ENCODE measurements at regions not wholly inside any gene's neighbourhood (a gene's known extent, or its start where the extent isn't known, plus 50 kb on each side); places are given as distances from the start of the nearest gene placed in this dataset.

DNA sequence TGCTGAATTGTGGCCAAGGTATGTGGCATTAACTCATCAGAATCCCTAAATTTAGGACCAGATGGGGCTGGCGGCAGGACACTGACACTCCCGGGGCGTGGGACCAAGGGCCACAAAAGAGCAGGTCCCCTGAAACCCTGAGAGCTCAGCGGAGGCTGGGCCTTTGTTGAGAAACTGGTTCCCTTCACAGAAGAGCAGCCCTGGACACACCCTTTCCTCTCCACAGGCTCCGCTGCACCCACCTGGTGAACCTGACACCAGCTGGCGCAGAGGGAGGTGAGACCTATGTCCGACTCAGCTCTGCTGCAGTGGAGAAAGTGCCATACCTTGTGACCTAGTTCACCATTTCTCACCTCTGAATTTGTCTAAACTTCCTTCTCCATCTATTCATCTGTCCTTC, 119.5 kb downstream of the RTP5 start:
- no peak for TF ChIP-seq CTCF (conservative IDR thresholded peaks at IDR 0.05)
- TF ChIP-seq ZFX (IDR thresholded peaks at IDR 0.05) = no peak
